Panc1 (cell line): ENCODE measurements at regions not wholly inside any gene's neighbourhood (a gene's known extent, or its start where the extent isn't known, plus 50 kb on each side); places are given as distances from the start of the nearest gene placed in this dataset.

Experiments used
- ATAC-seq: fragments of 200-7000 bp; cut with Tn5 transposase; 2 replicates; pipeline ENCODE4 v1.9.1; 2020; ENCODE audit warnings: mild to moderate bottlenecking, moderate library complexity
- BruUV-seq: library from RNA; stranded (reverse); fragments of 400-500 nt; replicated peaks from 2 replicates; lab custom pipeline; 2021; lab: Mats Ljungman, UMichigan
- CTCF ChIA-PET: fragments of 300-600 bp; sonication (Branson Sonifier 250); formaldehyde crosslinking; loops from one replicate; lab custom pipeline; 2022; ENCODE audit warnings: antibody characterized with exemption; lab: Charles Lee
- POLR2A ChIA-PET: fragments of 300-600 bp; sonication (Branson Sonifier 250); formaldehyde crosslinking; loops from one replicate; lab custom pipeline; 2022; ENCODE audit warnings: antibody characterized with exemption; lab: Charles Lee
- DNase-seq: peaks from one replicate; pipeline ENCODE4 v3.0.0-alpha.2; 2010; ENCODE audit warnings: low read depth, low spot score
- H3K27ac ChIP-seq: 2 replicates; pipeline ENCODE4 v1.5.1; 2011; ENCODE audit warnings: mild to moderate bottlenecking, low read length, inconsistent platforms
- H3K27me3 ChIP-seq: fragments of 200-500 bp; sonication (Bioruptor generic); 2 replicates; pipeline ENCODE4 v1.6.0; 2014; ENCODE audit warnings: low read length, inconsistent platforms; ENCODE audit not compliant: control insufficient read depth, insufficient read depth
- H3K36me3 ChIP-seq: fragments of 200-500 bp; sonication (Bioruptor generic); 2 replicates; pipeline ENCODE4 v1.5.1; 2014; ENCODE audit warnings: inconsistent platforms, mild to moderate bottlenecking, low read length, moderate library complexity; ENCODE audit not compliant: control insufficient read depth, insufficient read depth
- H3K4me1 ChIP-seq: 2 replicates; pipeline ENCODE4 v1.5.1; 2011; ENCODE audit warnings: inconsistent platforms, mild to moderate bottlenecking, low read length, moderate library complexity; ENCODE audit not compliant: control insufficient read depth, insufficient read depth
- H3K4me3 ChIP-seq, 2 experiments: 2 replicates each; pipeline ENCODE4 v1.5.1; 2011 to 2012; ENCODE audit warnings: low read depth in 2 of 2, low read length in 2 of 2, mild to moderate bottlenecking in 2 of 2, inconsistent platforms in 1 of 2, moderate library complexity in 1 of 2
- H3K9me3 ChIP-seq: fragments of 200-500 bp; sonication (Bioruptor generic); 2 replicates; pipeline ENCODE4 v1.5.1; 2014; ENCODE audit warnings: low read depth, mild to moderate bottlenecking, inconsistent platforms, low read length, moderate library complexity; ENCODE audit not compliant: control insufficient read depth, insufficient read depth
- CTCF ChIP-seq: fragments of 450-650 bp; IDR thresholded peaks from 2 replicates; pipeline ENCODE4 v1.5.1; 2017; ENCODE audit warnings: mild to moderate bottlenecking
- POLR2AphosphoS5 ChIP-seq: IDR thresholded peaks from 2 replicates; pipeline ENCODE4 v1.6.1; 2012; ENCODE audit warnings: mild to moderate bottlenecking, low read depth, low read length, moderate library complexity
- REST ChIP-seq, 2 experiments: IDR thresholded peaks; 2 replicates each; pipeline ENCODE4 v1.6.1; 2011 to 2012; ENCODE audit warnings: low read depth in 2 of 2, control low read depth in 1 of 2, low read length in 1 of 2, mild to moderate bottlenecking in 1 of 2, moderate library complexity in 1 of 2; ENCODE audit not compliant: insufficient read depth in 1 of 2
- SIN3A ChIP-seq: IDR thresholded peaks from 2 replicates; pipeline ENCODE4 v1.6.1; 2012; ENCODE audit warnings: low read depth, mild to moderate bottlenecking, low read length, moderate library complexity, borderline replicate concordance; ENCODE audit not compliant: insufficient read depth
- TCF7L2 ChIP-seq: IDR thresholded peaks from 2 replicates; pipeline ENCODE4 v1.6.1; 2011; ENCODE audit warnings: mild to moderate bottlenecking, low read depth, low read length, inconsistent platforms
- in situ Hi-C: cut with HindIII; loops from 2 replicates; pipeline ENCODE4 v1.10.0; 2016; ENCODE audit warnings: low sequenced_read_pairs, low pct_unique_long_range_greater_than_20kb
- intact Hi-C: fragments of 100-400 bp; cut with micrococcal nuclease; formaldehyde crosslinking; loops from one replicate; pipeline ENCODE4 v1.10.0; 2022; ENCODE audit not compliant: unreplicated experiment

- no peaks in the 10 kb centered on the region for H3K4me1 ChIP-seq
- H3K27ac ChIP-seq = no peak overlapping the region
- ChIA-PET POLR2A (no interaction called here), CTCF (no interaction called here)
- intact Hi-C loops (no loop called here), in situ Hi-C loops (no loop called here)
- H3K9me3 ChIP-seq = no peaks in the 10 kb centered on the region
- TF ChIP-seq TCF7L2 = 0 out of 2 replicates have a peak, but pooled peaks have one; percentile 46
- no peak for TF ChIP-seq CTCF
- TF ChIP-seq SIN3A = no peak
- TF ChIP-seq REST (IDR thresholded peaks at IDR 0.05; ENCODE audit: insufficient read depth in 1 of 2, low read depth in 2 of 2, low read length in 1 of 2) = no peak
- no peaks in the 10 kb centered on the region for H3K36me3 ChIP-seq
- no peaks in the 10 kb centered on the region for H3K27me3 ChIP-seq
- no peak overlapping the region for H3K4me3 ChIP-seq
- ATAC-seq (no peak), DNase-seq (no peak)
- BruUV-seq = no TSS peak
Observed at GRCh38 chr13:106003651-106004050, 531.8 kb downstream of the EFNB2 start.

DNA sequence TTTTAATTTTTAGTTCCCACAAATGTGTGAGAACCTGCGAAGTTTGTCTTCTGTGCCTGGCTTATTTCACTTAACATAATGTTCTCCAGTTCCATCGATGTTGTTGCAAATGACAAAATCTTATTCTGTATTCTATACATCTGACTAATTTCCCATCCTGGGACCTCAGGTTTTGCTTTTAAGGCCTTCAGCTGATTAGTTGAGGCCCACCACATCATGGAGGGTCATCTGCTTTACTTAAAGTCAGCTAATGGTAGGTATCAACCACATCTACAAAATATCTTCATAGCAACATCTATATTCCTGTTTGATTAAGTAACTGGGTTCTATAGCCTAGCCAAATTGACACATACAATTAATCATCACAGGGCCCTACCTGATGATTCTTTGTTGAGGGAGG lies 534.0 kb downstream of the EFNB2 start:
- in situ Hi-C loops (no loop called here), intact Hi-C loops (no loop called here)
- Histone ChIP-seq H3K9me3 (no peaks in the 10 kb centered on the region), H3K27me3 (no peaks in the 10 kb centered on the region), H3K4me1 (no peaks in the 10 kb centered on the region), H3K36me3 (no peaks in the 10 kb centered on the region), H3K27ac (no peak overlapping the region), H3K4me3 (no peak overlapping the region)
- BruUV-seq = no TSS peak
- TF ChIP-seq POLR2AphosphoS5 (no peak), TCF7L2 (no peak), REST (IDR thresholded peaks at IDR 0.05; ENCODE audit: insufficient read depth in 1 of 2, low read depth in 2 of 2, low read length in 1 of 2) (no peak), SIN3A (no peak), CTCF (no peak)
- ATAC-seq = no peak
- DNase-seq = no peak
- POLR2A ChIA-PET = no interaction called here
- CTCF ChIA-PET = no interaction called here
